IMR-90 (cell line): ENCODE measurements at regions not wholly inside any gene's neighbourhood (a gene's known extent, or its start where the extent isn't known, plus 50 kb on each side); places are given as distances from the start of the nearest gene placed in this dataset.

Source experiments
- ATAC-seq: fragments of 200-7000 bp; cut with Tn5 transposase; 2 replicates; pipeline ENCODE4 v1.9.1; 2020; ENCODE audit warnings: low read depth, mild to moderate bottlenecking, moderate library complexity
- BruUV-seq: library from RNA; stranded (reverse); fragments of 400-500 nt; replicated peaks from 2 replicates; lab custom pipeline; 2021; lab: Mats Ljungman, UMichigan
- CTCF ChIA-PET: fragments of 300-600 bp; formaldehyde crosslinking; extraction: SDS; loops from one replicate; lab custom pipeline; 2021; ENCODE audit warnings: antibody characterized with exemption; lab: Yijun Ruan, JAX
- POLR2A ChIA-PET: fragments of 300-600 bp; sonication (Branson Sonifier 250); formaldehyde crosslinking; loops from one replicate; lab custom pipeline; 2022; ENCODE audit warnings: antibody characterized with exemption; ENCODE audit not compliant: unreplicated experiment; lab: Charles Lee
- DNase-seq: peaks from one replicate; pipeline ENCODE4 v3.0.0; 2013
- H2AFZ ChIP-seq: replicated peaks from 2 replicates; pipeline ENCODE3; 2013; ENCODE audit warnings: low read length, mild to moderate bottlenecking; ENCODE audit not compliant: poor library complexity
- H2AK5ac ChIP-seq: 2 replicates; pipeline ENCODE4 v1.6.1; 2013; ENCODE audit warnings: low read depth, low read length, inconsistent platforms
- H2AK9ac ChIP-seq: replicated peaks from 2 replicates; pipeline ENCODE3; 2013; ENCODE audit warnings: mild to moderate bottlenecking, low read depth, low read length, moderate library complexity; ENCODE audit not compliant: poor library complexity
- H2BK120ac ChIP-seq: 2 replicates; pipeline ENCODE4 v1.6.1; 2013; ENCODE audit warnings: low read depth, low read length, inconsistent platforms
- H2BK15ac ChIP-seq: 3 replicates; pipeline ENCODE4 v1.6.1; 2013; ENCODE audit warnings: low read depth, low read length, inconsistent platforms
- H2BK20ac ChIP-seq: 2 replicates; pipeline ENCODE4 v1.6.1; 2013; ENCODE audit warnings: low read depth, mild to moderate bottlenecking, inconsistent platforms, low read length, moderate library complexity
- H2BK5ac ChIP-seq: 2 replicates; pipeline ENCODE4 v1.6.1; 2013; ENCODE audit warnings: mild to moderate bottlenecking, low read depth, low read length, inconsistent platforms; ENCODE audit not compliant: poor library complexity, severe bottlenecking
- H3K14ac ChIP-seq: replicated peaks from 2 replicates; pipeline ENCODE4 v1.6.1; 2013; ENCODE audit warnings: low read depth, low read length, inconsistent platforms
- H3K18ac ChIP-seq: 2 replicates; pipeline ENCODE4 v1.6.1; 2013; ENCODE audit warnings: low read depth, low read length, control low read depth
- H3K23ac ChIP-seq: 2 replicates; pipeline ENCODE4 v1.6.1; 2013; ENCODE audit warnings: low read depth, low read length, inconsistent platforms
- H3K27ac ChIP-seq: 2 replicates; pipeline ENCODE4 v1.5.1; 2013; ENCODE audit warnings: mild to moderate bottlenecking, control low read depth, low read length; ENCODE audit not compliant: insufficient read depth
- H3K27me3 ChIP-seq: 2 replicates; pipeline ENCODE4 v1.6.1; 2013; ENCODE audit warnings: low read length; ENCODE audit not compliant: control insufficient read depth, insufficient read depth
- H3K36me3 ChIP-seq: 2 replicates; pipeline ENCODE4 v1.6.1; 2013; ENCODE audit warnings: low read length, mixed read lengths; ENCODE audit not compliant: control insufficient read depth, insufficient read depth
- H3K4ac ChIP-seq: 2 replicates; pipeline ENCODE4 v1.6.1; 2013; ENCODE audit warnings: low read depth, low read length, inconsistent platforms
- H3K4me1 ChIP-seq: 2 replicates; pipeline ENCODE4 v1.6.1; 2013; ENCODE audit warnings: low read length, mixed read lengths; ENCODE audit not compliant: control insufficient read depth, insufficient read depth
- H3K4me2 ChIP-seq: 2 replicates; pipeline ENCODE4 v1.6.1; 2013; ENCODE audit warnings: low read depth, mild to moderate bottlenecking, control low read depth, low read length, moderate library complexity
- H3K4me3 ChIP-seq: 2 replicates; pipeline ENCODE4 v1.5.1; 2013; ENCODE audit warnings: low read depth, mild to moderate bottlenecking, control low read depth, low read length, moderate library complexity; ENCODE audit not compliant: insufficient read depth
- H3K56ac ChIP-seq: 2 replicates; pipeline ENCODE4 v1.6.1; 2013; ENCODE audit warnings: low read length, inconsistent platforms; ENCODE audit not compliant: insufficient read depth; ENCODE audit errors: extremely low read depth
- H3K79me1 ChIP-seq, 2 experiments: 2 replicates each; pipeline ENCODE4 v1.6.1; 2013; ENCODE audit warnings: low read length in 2 of 2, inconsistent platforms in 1 of 2, low read depth in 1 of 2
- H3K9ac ChIP-seq: 2 replicates; pipeline ENCODE4 v1.6.1; 2013; ENCODE audit warnings: low read depth, low read length, control low read depth
- H3K9me1 ChIP-seq: 2 replicates; pipeline ENCODE4 v1.6.1; 2013; ENCODE audit warnings: low read length, inconsistent platforms; ENCODE audit not compliant: insufficient read depth
- H3K9me3 ChIP-seq: 2 replicates; pipeline ENCODE4 v1.6.1; 2013; ENCODE audit warnings: low read length; ENCODE audit not compliant: control insufficient read depth, insufficient read depth
- H4K20me1 ChIP-seq: 2 replicates; pipeline ENCODE4 v1.6.1; 2013; ENCODE audit warnings: low read length, inconsistent platforms; ENCODE audit not compliant: insufficient read depth
- H4K5ac ChIP-seq: 2 replicates; pipeline ENCODE4 v1.6.1; 2013; ENCODE audit warnings: mild to moderate bottlenecking, low read depth, low read length, control low read depth
- H4K8ac ChIP-seq, 2 experiments: 2 replicates each; pipeline ENCODE4 v1.6.1; 2013; ENCODE audit warnings: low read depth in 2 of 2, low read length in 2 of 2, control low read depth in 1 of 2, inconsistent platforms in 1 of 2
- H4K91ac ChIP-seq: 2 replicates; pipeline ENCODE4 v1.6.1; 2013; ENCODE audit warnings: low read depth, low read length, inconsistent platforms; ENCODE audit not compliant: insufficient read depth
- BHLHE40 ChIP-seq: fragments of 150-350 bp; IDR thresholded peaks from 2 replicates; pipeline ENCODE4 v1.6.1; 2016; ENCODE audit warnings: mild to moderate bottlenecking, low read depth, low read length
- CEBPB ChIP-seq: IDR thresholded peaks from 2 replicates; pipeline ENCODE4 v1.6.1; 2012; ENCODE audit warnings: low read depth, low read length, improper control_type of control experiment
- CHD1 ChIP-seq: IDR thresholded peaks from 2 replicates; pipeline ENCODE4 v1.6.1; 2012; ENCODE audit warnings: low read depth, low read length, improper control_type of control experiment
- CTCF ChIP-seq: conservative IDR thresholded peaks from 2 replicates; pipeline ENCODE4 v1.5.1; 2012; ENCODE audit warnings: mild to moderate bottlenecking, low read depth, low read length, improper control_type of control experiment
- FOS ChIP-seq: fragments of 150-350 bp; IDR thresholded peaks from 2 replicates; pipeline ENCODE4 v1.6.1; 2016; ENCODE audit warnings: low read depth, low read length
- MAFK ChIP-seq: IDR thresholded peaks from 2 replicates; pipeline ENCODE4 v1.6.1; 2012; ENCODE audit warnings: low read depth, low read length, improper control_type of control experiment
- MAZ ChIP-seq: IDR thresholded peaks from 2 replicates; pipeline ENCODE4 v1.6.1; 2012; ENCODE audit warnings: low read depth, mild to moderate bottlenecking, low read length, improper control_type of control experiment, moderate library complexity, borderline replicate concordance
- MXI1 ChIP-seq: IDR thresholded peaks from 2 replicates; pipeline ENCODE4 v1.6.1; 2012; ENCODE audit warnings: low read depth, mild to moderate bottlenecking, low read length, moderate library complexity, borderline replicate concordance
- NFE2L2 ChIP-seq: fragments of 150-350 bp; IDR thresholded peaks from 2 replicates; pipeline ENCODE4 v1.6.1; 2016; ENCODE audit warnings: low read depth, mild to moderate bottlenecking, low read length
- POLR2A ChIP-seq: IDR thresholded peaks from 2 replicates; pipeline ENCODE4 v1.6.1; 2012; ENCODE audit warnings: mild to moderate bottlenecking, low read depth, low read length
- RAD21 ChIP-seq: IDR thresholded peaks from 2 replicates; pipeline ENCODE4 v1.6.1; 2012; ENCODE audit warnings: low read length, improper control_type of control experiment
- RCOR1 ChIP-seq: IDR thresholded peaks from 2 replicates; pipeline ENCODE4 v1.6.1; 2012; ENCODE audit warnings: mild to moderate bottlenecking, low read length, improper control_type of control experiment; ENCODE audit not compliant: insufficient replicate concordance
- RFX5 ChIP-seq: IDR thresholded peaks from 2 replicates; pipeline ENCODE4 v1.8.0; 2012; ENCODE audit warnings: low read depth, mild to moderate bottlenecking, low read length, moderate library complexity
- SMC3 ChIP-seq: fragments of 150-350 bp; IDR thresholded peaks from 2 replicates; pipeline ENCODE4 v1.6.1; 2016; ENCODE audit warnings: low read depth, mild to moderate bottlenecking, antibody characterized with exemption, low read length, moderate library complexity
- WGBS, 2 experiments: methylation state at CpG; one replicate each; pipeline versions ENCODE4 v1.1.5 to v1.1.7; 2013; ENCODE audit warnings: missing lambda C conversion rate in 2 of 2; ENCODE audit not compliant: insufficient read length in 1 of 2; ENCODE audit errors: extremely low coverage in 2 of 2; 5-methylcytosine and 5-hydroxymethylcytosine counted together
- dilution Hi-C: fragments of 300-500 bp; cut with HindIII; formaldehyde crosslinking; loops from one replicate; pipeline ENCODE4 v1.14.3; 2018; ENCODE audit warnings: low sequenced_read_pairs; ENCODE audit not compliant: unreplicated experiment
- in situ Hi-C: fragments of 300-500 bp; cut with MboI; formaldehyde crosslinking; loops from 3 replicates; pipeline ENCODE4 v1.14.3; 2019; ENCODE audit warnings: low sequenced_read_pairs, inconsistent platforms, mixed read lengths
- intact Hi-C: fragments of 100-400 bp; cut with micrococcal nuclease; formaldehyde crosslinking; loops from 2 replicates; pipeline ENCODE4 v1.10.0; 2022
- TF ChIP-seq, protein P1 (sequence below): fragments of 150-350 bp; IDR thresholded peaks from 2 replicates; pipeline ENCODE4 v1.6.1; 2017; ENCODE audit warnings: mild to moderate bottlenecking, antibody characterized with exemption, low read length, low read depth
- TF ChIP-seq, protein P2 (sequence below): fragments of 150-350 bp; IDR thresholded peaks from 2 replicates; pipeline ENCODE4 v1.6.1; 2016; ENCODE audit warnings: low read depth, mild to moderate bottlenecking, low read length, moderate library complexity, borderline replicate concordance

- no peak for DNase-seq
- Histone ChIP-seq H2BK20ac (no peak overlapping the region), H3K4me2 (no peak overlapping the region), H3K27ac (no peak overlapping the region), H3K14ac (no peak overlapping the region), H3K36me3 (no peaks in the 10 kb centered on the region), H3K18ac (no peak overlapping the region), H2BK120ac (no peak overlapping the region), H3K9ac (no peak overlapping the region), H3K4me1 (no peaks in the 10 kb centered on the region), H3K4ac (no peak overlapping the region), H2BK15ac (no peak overlapping the region), H3K27me3 (no peaks in the 10 kb centered on the region), H3K23ac (no peak overlapping the region), H3K9me1 (no peaks in the 10 kb centered on the region), H2BK5ac (no peak overlapping the region), H3K4me3 (no peak overlapping the region), H4K8ac (no peak overlapping the region), H4K20me1 (no peaks in the 10 kb centered on the region), H3K79me1 (no peaks in the 10 kb centered on the region), H3K56ac (no peak overlapping the region), H2AK9ac (no peak overlapping the region), H4K5ac (no peak overlapping the region), H3K9me3 (peaks cover 63% of the 10 kb centered on the region), H2AFZ (no peak overlapping the region), H4K91ac (no peak overlapping the region), H2AK5ac (no peak overlapping the region)
- ChIA-PET POLR2A (no interaction called here), CTCF (interaction anchor here (0.7 kb wide), 1 partner anchor 27 kb away, joined by 7 read pairs; no protein-coding TSS in a partner anchor)
- dilution Hi-C loops (no loop called here), in situ Hi-C loops (no loop called here), intact Hi-C loops (no loop called here)
- no TSS peak for BruUV-seq
- WGBS, 2 experiments: no CpG with 5 or more reads among the region's 10 CpGs
- TF ChIP-seq MAFK: no peak
- TF ChIP-seq SMC3: no peak
- no peak for TF ChIP-seq MAZ
- TF ChIP-seq, protein P1, sequence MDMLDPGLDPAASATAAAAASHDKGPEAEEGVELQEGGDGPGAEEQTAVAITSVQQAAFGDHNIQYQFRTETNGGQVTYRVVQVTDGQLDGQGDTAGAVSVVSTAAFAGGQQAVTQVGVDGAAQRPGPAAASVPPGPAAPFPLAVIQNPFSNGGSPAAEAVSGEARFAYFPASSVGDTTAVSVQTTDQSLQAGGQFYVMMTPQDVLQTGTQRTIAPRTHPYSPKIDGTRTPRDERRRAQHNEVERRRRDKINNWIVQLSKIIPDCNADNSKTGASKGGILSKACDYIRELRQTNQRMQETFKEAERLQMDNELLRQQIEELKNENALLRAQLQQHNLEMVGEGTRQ: no peak
- TF ChIP-seq CEBPB: no peak
- TF ChIP-seq RFX5: no peak
- TF ChIP-seq, protein P2, sequence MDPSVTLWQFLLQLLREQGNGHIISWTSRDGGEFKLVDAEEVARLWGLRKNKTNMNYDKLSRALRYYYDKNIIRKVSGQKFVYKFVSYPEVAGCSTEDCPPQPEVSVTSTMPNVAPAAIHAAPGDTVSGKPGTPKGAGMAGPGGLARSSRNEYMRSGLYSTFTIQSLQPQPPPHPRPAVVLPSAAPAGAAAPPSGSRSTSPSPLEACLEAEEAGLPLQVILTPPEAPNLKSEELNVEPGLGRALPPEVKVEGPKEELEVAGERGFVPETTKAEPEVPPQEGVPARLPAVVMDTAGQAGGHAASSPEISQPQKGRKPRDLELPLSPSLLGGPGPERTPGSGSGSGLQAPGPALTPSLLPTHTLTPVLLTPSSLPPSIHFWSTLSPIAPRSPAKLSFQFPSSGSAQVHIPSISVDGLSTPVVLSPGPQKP: no peak
- TF ChIP-seq MXI1: no peak
- TF ChIP-seq BHLHE40: no peak
- TF ChIP-seq RAD21: no peak
- no peak for TF ChIP-seq CTCF
- TF ChIP-seq CHD1: no peak
- TF ChIP-seq RCOR1: no peak
- TF ChIP-seq NFE2L2: no peak
- no peak for TF ChIP-seq POLR2A
- no peak for TF ChIP-seq FOS
- no peak for ATAC-seq
These were observed 257.2 kb upstream of the SALL3 start for GRCh38 chr18:78722386-78722785.
